NOMO-1 (cell line): ENCODE measurements at regions not wholly inside any gene's neighbourhood (a gene's known extent, or its start where the extent isn't known, plus 50 kb on each side); places are given as distances from the start of the nearest gene placed in this dataset.
A peak's percentile ranks its signal among the peaks of the same experiment; 100 is the strongest.
"Not testable (repeated sequence)": the region's sequence is repeated elsewhere in the genome, so short reads cannot be mapped to it uniquely, and the experiment has no call there.

Experiments
- DNase-seq, 2 experiments: peaks; one replicate each; lab custom pipeline; 2025; ENCODE audit not compliant: unreplicated experiment in 2 of 2; lab: John Stamatoyannopoulos, UW

DNA sequence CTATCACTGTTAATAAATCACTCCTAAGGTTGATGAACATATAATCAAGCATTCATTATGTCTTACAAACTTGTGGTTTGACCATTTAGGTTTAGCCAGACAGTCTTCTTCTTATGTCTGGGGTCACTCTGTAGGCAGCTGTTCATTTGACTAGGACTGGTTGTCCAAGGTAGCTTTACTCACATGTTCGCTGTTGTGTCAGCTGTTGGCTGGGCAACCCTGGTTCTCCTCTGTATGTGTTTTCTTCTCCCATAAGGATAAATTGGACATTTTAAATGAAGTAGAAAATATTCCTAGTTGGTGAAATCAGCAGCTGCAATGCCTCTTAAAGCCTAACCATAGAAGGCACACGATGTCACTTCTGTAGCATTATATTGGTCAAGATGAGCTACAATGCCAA lies 635.1 kb downstream of the EPHA3 start:
- DNase-seq: no peak

DNA sequence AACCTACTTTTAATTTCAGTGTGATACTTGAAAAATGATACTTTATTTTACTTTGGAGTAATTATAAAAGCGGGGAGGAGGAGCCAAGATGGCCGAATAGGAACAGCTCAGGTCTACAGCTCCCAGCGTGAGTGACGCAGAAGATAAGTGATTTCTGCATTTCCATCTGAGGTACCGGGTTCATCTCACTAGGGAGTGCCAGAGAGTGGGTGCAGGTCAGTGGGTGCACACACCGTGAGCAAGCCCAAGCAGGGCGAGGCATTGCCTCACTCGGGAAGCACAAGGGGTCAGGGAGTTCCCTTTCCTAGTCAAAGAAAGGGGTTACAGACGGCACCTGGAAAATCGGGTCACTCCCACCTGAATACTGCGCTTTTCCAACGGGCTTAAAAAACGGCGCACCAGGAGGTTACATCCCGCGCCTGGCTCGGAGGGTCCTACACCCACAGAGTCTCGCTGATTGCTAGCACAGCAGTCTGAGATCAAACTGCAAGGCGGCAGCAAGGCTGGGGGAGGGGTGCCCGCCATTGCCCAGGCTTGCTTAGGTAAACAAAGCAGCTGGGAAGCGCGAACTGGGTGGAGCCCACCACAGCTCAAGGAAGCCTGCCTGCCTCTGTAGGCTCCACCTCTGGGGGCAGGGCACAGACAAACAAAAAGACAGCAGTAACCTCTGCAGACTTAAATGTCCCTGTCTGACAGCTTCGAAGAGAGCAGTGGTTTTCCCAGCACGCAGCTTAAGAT lies 640.3 kb downstream of the EPHA3 start:
- DNase-seq: not testable (repeated sequence)

DNA sequence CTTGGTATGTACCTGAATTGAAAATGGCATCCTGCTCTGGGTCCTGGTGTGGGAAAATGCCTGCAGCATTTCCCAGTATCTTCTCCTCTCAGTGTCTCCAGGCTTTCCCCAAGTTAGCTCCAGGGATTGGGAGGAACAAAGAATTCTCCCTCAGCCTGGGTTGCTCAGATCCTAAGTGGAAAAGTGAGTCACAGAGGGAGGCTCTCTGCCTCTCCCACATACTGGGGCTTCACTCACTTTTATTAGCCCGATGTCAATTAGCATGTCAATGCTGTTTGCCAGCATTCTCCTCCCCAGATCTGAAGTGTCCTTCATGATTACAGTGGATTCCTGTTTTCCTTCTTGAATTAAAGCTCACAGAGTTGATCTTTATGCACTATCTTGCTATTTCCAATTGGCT lies 655.0 kb downstream of the EPHA3 start:
- DNase-seq: no peak

DNA sequence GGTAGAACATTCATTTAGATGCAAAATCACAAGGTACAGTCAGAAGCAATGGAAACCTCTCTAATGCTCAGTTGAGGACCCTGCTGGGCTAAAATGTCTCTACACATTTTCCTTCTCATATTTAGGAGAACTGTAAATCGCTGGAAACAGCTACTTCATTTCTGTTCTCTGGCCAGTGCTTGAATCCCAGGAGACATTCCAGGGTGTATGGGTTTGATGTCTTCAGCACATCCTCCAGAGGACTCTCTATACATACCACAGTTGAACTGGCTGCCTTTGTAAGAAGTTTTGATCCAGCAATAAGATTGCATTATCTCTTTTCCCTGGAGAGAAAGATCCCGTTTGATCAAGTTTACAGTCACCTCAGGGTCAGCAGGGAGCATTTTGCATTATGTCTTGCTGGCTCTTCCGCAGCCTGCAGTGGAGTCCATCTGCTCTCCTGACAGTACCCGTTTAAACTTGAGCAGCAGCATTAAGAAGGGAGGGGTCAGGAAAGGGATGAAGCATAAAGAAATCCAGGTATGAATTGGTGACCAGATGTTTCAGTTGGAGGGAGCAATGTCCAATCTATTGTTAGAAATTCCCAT lies 676.0 kb downstream of the EPHA3 start:
- no peak for DNase-seq

DNA sequence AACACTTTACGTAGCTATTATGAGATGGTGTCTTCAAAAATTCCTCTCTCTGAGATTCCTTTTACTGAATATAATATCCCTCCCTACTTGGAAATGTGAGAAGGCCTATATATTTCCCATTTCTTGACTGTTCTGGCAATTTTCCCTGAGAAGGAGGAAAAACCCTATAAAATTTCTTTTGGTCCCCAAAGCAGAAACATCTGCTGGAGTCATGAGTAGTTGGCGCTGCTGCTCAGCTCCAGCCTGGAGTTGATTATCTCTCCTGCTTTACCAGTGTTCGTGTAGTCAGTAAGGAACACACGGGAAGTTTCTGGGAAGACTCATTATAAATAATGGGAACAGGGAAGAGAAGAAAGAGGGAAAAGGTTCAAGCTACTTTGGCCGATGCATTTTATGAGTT lies 680.1 kb downstream of the EPHA3 start:
- no peak for DNase-seq

DNA sequence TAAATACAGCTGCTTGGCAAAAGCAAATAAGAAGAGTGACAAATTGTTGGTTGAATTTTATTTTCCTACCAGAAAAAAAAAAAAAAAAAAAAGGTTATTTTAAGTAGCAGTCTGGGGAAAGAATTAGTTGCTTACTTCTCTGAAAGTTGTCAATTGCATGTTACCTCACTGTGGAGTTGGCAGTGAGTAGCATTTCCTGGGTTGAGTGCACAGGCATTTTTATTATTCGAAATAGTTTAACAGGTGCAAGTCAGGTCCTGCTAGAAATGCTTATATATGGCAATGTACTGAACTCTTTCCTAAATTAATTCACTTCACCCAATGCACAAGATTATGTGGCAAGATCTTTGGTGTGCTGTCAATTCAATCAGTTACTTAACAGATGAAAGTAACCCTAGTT lies 680.6 kb downstream of the EPHA3 start:
- DNase-seq: no peak

DNA sequence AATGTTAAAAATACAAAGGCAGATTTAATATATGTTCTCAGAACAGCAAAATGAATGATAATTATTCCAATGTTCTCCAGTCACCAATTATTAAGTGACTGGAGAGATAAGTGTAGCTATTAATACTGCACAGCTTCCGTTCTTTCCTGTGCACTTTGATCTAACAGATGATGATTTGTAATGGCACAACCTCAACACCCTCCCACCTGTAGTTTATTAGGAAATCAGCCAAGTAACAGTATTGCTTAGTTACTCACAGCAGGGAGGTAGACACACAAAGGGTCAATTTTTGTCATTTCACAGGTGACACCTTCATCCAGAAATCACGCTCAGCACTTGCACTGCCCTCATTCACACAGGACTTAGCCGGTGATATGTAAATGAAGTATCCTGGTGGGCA lies 688.1 kb downstream of the EPHA3 start:
- no peak for DNase-seq

DNA sequence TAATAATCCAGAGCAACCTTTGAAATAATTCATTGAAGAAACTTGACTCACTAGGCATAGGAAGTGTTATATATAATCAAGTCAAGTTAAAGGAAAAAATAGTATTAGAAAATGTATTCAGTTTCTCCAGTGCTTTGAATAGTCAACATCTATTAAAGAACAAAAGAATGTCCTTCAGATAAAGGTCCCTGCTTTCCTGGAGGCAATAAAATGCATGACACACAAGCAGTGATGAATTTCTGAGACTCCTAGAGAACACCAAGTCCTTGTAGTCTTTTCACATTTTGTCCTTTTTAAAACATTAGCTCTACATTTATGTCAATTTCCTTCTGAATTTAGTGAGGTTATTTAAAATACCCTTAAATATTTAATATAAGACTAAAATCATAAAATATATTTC lies 695.5 kb downstream of the EPHA3 start:
- DNase-seq: no peak

DNA sequence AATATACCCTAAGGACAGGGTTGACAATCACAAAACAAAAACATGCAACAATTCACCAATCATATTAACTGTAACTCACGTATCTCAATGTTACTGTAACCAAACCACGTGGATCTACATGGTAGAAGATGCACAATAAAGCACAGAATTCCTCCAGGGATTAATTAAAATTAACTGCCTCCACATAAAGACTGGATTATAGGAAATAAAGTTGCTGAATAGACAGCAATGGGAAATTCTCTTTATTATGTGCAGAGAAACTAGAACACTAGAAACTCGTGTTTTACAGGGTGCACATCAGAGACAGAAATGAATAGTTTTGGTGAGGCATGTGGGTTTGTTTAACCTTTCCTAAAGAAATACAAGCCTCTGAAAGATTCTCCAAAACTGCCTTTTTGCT lies 696.3 kb downstream of the EPHA3 start:
- no peak for DNase-seq

DNA sequence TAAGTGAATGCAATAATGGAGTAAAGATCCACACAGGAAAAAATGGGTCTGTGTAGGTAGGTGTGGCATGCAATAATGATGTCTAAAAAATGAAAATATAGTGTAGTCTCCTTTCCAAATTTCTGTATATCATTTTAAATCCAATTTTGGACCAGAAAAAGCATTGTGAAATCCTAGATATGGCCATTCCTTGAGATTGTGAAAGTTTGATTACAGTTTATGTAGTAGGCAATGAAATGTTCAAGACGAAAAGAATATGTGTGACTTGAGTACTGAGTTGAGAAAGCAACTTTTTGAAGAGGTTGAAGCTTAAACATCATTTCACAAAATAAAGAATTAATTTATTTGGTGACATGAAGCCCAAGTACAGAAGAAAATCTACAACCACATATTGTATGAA lies 698.7 kb downstream of the EPHA3 start:
- DNase-seq: no peak

DNA sequence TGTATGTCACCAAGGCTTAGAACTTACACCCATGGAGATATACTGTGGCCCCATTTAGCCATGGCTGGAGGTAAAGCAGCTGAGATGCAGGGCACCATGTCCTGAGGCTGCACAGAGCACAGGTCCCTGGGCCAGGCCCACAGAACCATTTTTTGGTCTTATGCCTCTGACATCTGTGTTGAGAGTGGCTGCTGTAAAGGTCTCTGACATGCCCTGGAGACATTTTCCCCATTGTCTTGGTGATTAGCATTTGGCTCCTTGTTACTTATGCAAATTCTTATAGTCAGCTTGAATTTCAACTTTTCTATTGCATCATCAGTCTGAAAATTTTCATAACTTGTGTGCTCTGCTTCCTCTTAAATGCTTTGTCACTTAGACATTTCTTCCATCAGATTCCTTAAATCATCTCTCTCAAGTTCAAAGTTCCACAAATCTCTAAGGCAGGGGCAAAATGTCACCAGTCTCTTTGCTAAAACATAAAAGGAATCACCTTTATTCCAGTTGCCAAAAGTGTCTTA lies 701.3 kb downstream of the EPHA3 start:
- no peak for DNase-seq

DNA sequence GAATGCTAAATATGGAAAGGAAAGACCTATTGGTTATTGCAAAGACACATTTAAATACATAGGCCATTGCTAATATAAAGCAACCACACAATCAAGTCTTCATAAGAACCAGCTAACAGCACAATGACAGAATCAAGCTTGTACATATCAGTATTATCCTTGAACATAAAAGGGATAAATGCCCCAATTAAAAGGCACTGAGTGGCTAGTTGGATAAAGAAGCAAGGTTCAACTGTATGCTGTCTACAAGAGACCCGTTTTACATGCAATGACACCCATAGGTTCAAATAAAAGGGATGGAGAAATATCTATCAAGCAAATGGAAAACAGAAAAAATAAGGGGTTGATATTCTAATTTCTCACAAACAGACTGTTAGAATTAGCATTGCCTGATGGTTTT lies 706.1 kb downstream of the EPHA3 start:
- DNase-seq: no peak

DNA sequence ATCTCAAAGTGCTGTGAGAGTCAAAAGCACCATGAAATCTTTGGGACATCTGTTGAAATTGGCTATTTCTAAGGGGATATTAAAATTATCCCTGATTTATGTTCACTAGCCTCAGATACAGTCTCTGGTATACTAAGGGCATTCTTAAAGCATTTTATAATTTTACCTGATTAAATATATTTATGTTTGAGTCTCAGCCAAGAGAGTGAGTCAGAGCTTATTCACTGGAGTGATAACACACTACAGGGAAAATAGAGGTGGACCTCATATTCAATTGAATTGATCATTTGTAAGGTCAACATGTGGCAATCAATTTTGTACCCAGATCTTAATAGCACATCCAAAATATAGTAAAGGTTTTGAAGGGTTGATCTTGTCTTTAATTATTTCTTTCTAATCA lies 733.6 kb downstream of the EPHA3 start:
- DNase-seq: no peak

DNA sequence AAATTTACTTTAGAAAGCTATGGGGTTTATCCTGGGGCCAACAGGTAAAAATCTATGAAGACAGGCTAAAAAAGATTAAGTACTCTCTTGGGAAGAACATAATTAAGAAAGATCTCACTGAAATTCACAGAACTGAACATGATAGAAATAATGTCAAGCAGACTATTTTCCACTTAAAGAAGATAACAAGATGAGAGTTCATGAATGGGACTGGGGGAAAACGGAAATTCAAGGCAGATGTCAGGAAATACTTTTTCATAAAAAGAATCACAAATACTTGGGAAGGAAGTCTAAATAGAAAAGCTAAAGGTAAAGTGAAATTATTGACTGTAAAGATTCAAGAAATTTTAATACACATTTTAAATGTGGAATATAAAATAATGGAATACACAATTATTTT lies 737.6 kb downstream of the EPHA3 start:
- no peak for DNase-seq

DNA sequence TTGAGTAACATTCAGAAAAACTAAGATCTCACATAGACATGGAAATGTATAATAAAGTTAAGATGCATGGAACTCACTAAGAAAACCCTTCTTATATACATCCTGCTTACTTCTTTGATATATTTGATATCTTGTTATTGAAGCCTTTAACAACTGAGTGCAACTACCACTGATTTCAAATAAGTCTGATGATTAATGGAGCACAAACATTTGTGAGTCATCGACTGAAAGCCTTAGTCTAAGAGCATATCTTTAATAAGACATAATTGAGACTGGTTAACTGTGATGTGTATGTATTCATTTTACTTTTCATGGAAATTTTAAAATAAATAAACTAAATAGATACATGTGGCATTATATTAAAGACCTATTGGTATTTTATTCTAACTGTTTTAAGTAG lies 740.5 kb downstream of the EPHA3 start:
- no peak for DNase-seq

DNA sequence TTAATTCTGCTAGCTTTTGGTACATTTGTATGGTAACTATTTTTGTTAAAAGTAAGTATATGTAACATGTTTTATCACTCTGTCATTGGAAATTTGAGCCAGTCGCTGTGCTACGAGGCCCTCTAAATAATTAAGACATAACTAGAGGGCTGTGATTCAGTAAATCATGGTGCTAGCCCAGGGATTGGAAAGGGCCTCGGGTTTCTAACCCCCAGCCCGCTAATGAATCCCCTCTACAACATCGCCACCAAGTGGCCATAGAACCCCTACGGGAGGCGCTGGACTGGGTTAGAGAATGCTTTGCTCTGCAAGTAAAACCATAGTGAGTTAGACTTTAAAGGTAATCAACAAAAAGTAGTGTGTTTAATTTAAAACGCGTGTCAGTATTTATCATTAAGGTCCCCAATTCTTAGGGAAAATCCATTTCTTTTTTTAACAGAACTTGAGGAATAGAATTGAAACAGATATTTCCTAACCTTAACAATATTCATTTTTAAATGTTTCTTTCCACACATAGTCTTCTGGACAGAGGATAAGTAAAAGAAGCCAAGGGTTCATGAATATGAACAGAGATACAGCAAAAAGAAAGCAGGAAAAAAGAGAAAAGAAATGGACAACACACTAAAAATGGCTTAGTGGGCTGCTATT lies 744.7 kb downstream of the EPHA3 start:
- peak in 1 of 2 experiments; percentile 6 for DNase-seq

DNA sequence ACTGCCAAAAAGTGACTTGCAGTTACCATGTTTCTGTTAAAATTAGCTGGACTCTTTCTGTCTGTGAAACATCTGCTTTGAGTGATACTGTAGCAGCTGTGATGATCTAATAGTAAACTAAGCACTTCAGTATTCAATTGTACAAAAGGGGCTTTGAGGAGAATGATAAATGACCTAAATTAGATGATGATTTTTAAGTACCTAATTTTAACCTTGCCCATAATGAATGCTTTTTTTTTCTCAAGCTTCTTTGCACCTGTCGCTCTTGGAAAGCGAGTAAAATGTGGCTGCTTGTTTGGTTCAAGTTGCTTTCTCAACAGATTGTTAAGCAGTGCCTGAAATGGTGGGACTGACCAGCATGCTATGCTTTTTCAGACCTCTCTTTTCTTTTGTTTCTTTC lies 752.3 kb downstream of the EPHA3 start:
- DNase-seq: no peak

DNA sequence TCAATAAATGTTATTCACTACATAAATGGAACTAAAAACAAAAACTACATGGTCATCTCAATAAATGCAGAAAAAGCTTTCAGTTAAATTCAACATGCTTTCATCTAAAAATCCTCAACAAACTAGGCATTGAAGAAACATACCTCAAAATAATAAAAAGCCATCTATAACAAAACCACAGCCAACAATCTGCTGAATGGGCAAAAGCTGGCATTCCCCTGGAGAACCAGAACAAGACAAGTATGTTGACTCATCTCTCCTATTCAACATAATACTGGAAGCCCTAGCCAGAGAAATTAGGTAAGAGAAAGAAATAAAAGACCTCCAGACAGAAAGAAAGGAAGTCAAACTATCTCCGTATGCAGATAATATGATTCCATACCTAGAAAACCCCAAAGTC lies 759.9 kb downstream of the EPHA3 start:
- DNase-seq: no peak

DNA sequence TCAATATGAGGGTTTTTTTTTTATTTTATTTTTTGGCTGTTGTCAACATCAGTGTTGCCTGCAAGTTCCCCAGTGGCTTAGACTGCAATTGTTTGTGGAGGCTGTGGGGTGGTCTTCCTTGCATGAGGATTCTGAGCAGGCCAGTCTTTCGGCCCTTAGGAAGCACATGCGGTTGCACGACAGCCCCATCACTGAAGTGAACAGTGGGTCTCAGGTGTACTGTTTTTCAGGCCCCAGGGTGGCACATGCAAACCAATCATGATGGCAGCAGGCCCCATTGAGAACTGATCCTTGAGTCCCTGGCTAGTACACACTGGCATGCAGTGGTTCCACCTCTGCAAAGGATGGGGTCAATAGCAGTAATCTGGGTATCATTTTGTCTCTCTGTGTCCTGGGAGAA lies 768.7 kb downstream of the EPHA3 start:
- DNase-seq: no peak

DNA sequence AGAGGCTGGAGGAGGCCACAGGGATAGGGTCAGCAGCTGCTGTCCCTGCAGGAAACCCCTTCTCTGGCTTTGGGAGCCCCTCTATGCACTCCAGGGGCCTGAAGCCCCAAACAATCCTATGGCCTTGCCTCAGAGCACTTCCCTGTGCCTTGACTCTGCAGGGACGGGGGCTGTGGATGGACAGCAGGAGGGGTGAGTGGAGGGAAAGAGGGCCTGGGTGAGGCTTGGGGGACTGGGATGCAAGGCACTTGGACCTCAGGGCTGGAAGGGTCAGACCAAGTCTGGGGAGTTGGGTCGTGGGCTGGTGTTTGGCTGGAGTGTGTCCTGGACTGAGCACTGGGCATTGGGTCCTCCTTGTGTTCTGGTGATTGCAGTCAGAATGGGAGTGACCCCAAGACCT lies 769.8 kb downstream of the EPHA3 start:
- no peak for DNase-seq

DNA sequence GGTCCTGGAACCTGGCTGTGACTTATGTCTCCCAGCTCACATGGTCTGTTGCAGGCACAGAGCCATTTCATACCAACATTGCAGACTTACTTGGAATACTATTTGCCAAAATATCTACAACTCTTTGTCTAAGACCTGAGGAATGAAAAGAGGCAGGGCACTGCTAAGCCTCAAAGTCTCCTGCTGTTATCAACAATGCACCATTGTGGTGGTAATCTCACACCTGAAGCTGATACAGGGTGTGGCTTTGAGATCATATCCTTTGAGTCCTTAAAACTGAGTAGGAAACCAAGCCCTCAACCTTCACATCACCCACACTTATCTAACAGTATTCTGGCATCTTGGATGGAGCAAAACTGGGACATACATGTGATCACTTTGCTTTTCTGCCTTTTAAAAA lies 782.0 kb downstream of the EPHA3 start:
- no peak for DNase-seq

DNA sequence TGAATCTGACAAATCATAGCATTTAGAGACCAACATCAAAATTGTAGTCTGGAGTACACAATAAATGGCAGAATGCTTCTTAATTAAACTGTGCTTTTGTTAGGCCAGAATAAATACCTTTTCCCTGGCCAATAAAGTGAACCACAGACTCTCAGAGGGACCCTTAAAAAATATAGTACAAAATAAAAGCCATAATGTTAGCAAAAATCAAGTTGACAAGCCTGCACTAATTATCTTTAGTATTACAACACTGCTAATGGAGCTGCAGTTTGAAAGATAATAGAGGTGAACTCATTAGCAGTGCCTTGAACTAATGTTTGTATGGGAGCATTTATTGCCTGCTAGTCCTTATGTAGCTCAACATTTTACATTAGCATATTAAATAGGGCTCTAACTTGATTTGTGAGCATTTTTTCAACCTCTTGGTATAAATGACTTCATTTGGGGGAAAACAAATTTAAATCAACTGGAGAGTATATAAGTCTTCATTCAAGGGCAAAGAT lies 801.3 kb downstream of the EPHA3 start:
- no peak for DNase-seq
